Common myeloid progenitor, CD34-positive (primary cell): ENCODE measurements at regions not wholly inside any gene's neighbourhood (a gene's known extent, or its start where the extent isn't known, plus 50 kb on each side); places are given as distances from the start of the nearest gene placed in this dataset.

Experiments used
- CTCF ChIA-PET: fragments of 350-600 bp; sonication (Branson Sonifier 250); formaldehyde crosslinking; loops from one replicate; lab custom pipeline; 2021; ENCODE audit warnings: antibody characterized with exemption; lab: Charles Lee
- POLR2A ChIA-PET: fragments of 350-600 bp; sonication (Branson Sonifier 250); formaldehyde crosslinking; loops from one replicate; lab custom pipeline; 2021; ENCODE audit warnings: antibody characterized with exemption; lab: Charles Lee
- DNase-seq, 3 donors: peaks; one replicate each; pipeline versions ENCODE4 v3.0.0 to v3.0.0-alpha.2; 2013
- H3K27ac ChIP-seq, 2 experiments: 1 replicate in 1 of 2; 2 replicates in 1 of 2; pipeline ENCODE4 v1.7.0; 2013; ENCODE audit warnings: inconsistent platforms in 2 of 2, low read length in 2 of 2, mild to moderate bottlenecking in 2 of 2, low read depth in 1 of 2, moderate library complexity in 1 of 2; ENCODE audit not compliant: severe bottlenecking in 2 of 2, insufficient read depth in 1 of 2, poor library complexity in 1 of 2
- H3K27me3 ChIP-seq, 5 experiments: replicated peaks in 2 of 5; 1 replicate in 3 of 5; 2 replicates in 2 of 5; pipeline versions ENCODE4 v1.6.1 to v1.7.0; 2013; ENCODE audit warnings: low read length in 4 of 5, mild to moderate bottlenecking in 2 of 5, moderate library complexity in 2 of 5, inconsistent platforms in 1 of 5; ENCODE audit not compliant: insufficient read depth in 5 of 5, control insufficient read depth in 4 of 5
- H3K36me3 ChIP-seq, 4 experiments: 1 replicate in 2 of 4; 2 replicates in 2 of 4; pipeline versions ENCODE4 v1.6.1 to v1.7.0; 2013; ENCODE audit warnings: low read length in 3 of 4, control low read depth in 1 of 4, mild to moderate bottlenecking in 1 of 4; ENCODE audit not compliant: control insufficient read depth in 4 of 4, insufficient read depth in 4 of 4
- H3K4me1 ChIP-seq, 4 experiments: 1 replicate in 3 of 4; 2 replicates in 1 of 4; pipeline versions ENCODE4 v1.6.1 to v1.7.1; 2013; ENCODE audit warnings: low read length in 3 of 4, mild to moderate bottlenecking in 3 of 4, control low read depth in 1 of 4, inconsistent platforms in 1 of 4, moderate library complexity in 1 of 4; ENCODE audit not compliant: control insufficient read depth in 4 of 4, insufficient read depth in 4 of 4; ENCODE audit errors: control extremely low read depth in 1 of 4
- H3K4me3 ChIP-seq, 7 experiments: 1 replicate in 4 of 7; 2 replicates in 3 of 7; pipeline versions ENCODE4 v1.5.1 to v1.7.0; 2013; ENCODE audit warnings: mild to moderate bottlenecking in 7 of 7, low read length in 6 of 7, moderate library complexity in 6 of 7, inconsistent platforms in 2 of 7, low read depth in 2 of 7, control low read depth in 1 of 7; ENCODE audit not compliant: insufficient read depth in 4 of 7, control insufficient read depth in 1 of 7; ENCODE audit errors: extremely low read depth in 1 of 7
- H3K9me3 ChIP-seq, 5 experiments: 1 replicate in 4 of 5; 2 replicates in 1 of 5; pipeline versions ENCODE4 v1.6.1 to v1.7.1; 2013; ENCODE audit warnings: low read length in 4 of 5, mild to moderate bottlenecking in 2 of 5, inconsistent platforms in 1 of 5, low read depth in 1 of 5, moderate library complexity in 1 of 5; ENCODE audit not compliant: control insufficient read depth in 4 of 5, insufficient read depth in 2 of 5; ENCODE audit errors: control extremely low read depth in 1 of 5
- WGBS: methylation state at CpG from one replicate; pipeline ENCODE4 v1.1.5; 2013; ENCODE audit not compliant: insufficient coverage; 5-methylcytosine and 5-hydroxymethylcytosine counted together

DNA sequence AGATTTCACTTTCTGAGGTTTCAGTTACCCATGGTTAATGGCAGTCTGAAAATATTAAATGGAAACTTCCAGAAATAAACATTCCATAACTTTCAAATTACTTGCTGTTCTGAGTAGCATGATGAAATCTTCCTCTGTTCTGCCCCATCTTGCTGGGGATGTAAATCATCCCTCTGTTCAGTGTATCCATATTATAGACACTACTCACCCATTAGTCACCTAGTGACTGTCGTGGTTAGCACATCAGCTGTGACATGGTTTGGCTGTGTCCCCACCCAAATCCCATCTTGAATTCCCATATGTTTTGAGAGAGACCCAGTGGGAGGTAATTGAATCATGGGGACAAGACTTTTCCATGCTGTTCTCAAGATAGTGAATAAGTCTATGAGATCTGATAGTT lies 125.5 kb upstream of the GIMD1 start:
- Histone ChIP-seq H3K27ac (no peak overlapping the region), H3K4me3 (no peak overlapping the region), H3K4me1 (no peaks in the 10 kb centered on the region), H3K9me3 (no peaks in the 10 kb centered on the region), H3K36me3 (no peaks in the 10 kb centered on the region), H3K27me3 (peaks cover 0 to 2% (median 0%) of the 10 kb centered on the region in 5 experiments)
- CTCF ChIA-PET: no interaction called here
- DNase-seq: no peak
- POLR2A ChIA-PET: no interaction called here
- 100% methylated on average over 1 of the region's 1 CpG for WGBS

DNA sequence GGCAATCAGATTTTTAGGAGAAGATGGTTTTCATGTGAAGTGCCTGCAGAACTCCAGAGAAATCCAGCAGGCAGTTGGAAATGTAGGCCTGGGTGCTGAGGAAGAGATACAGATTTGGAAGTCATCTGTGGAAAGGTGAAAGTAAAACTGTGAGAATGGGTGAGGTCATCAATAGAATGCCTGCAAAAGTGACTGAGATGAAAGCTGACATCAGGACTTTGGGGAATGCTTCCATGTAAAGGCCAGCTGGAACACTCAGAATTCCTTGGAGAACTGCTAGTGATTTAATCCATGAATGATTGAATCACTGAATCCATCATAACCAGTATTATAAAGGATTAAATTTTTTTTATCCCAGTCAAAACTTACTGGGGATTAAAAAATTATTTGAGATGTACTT lies 124.5 kb upstream of the GIMD1 start:
- no peak overlapping the region for H3K27ac ChIP-seq
- POLR2A ChIA-PET: no interaction called here
- CTCF ChIA-PET: no interaction called here
- no peaks in the 10 kb centered on the region for H3K4me1 ChIP-seq
- no peaks in the 10 kb centered on the region for H3K36me3 ChIP-seq
- H3K9me3 ChIP-seq: no peaks in the 10 kb centered on the region
- DNase-seq: no peak
- H3K27me3 ChIP-seq: peaks cover 0 to 2% (median 0%) of the 10 kb centered on the region in 5 experiments
- no peak overlapping the region for H3K4me3 ChIP-seq

DNA sequence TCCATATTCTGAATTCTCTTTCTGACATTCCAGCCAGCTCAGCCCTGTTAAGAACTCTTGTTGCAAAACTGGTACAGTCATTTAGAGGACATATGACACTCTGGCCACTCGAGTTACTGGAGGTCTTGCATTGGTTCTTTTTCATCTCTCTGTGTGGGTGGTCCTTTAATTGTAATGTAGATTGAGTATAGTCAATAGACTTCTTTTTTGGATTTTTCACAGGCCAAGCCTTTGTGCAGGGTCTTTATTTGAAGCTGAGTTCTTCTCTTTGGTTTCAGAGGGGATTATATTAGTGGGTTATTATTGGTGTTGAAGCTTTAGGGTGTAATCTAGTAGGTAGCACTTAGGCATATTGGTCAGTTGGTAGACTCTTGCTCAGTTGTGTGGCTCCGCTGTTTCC lies 118.0 kb upstream of the GIMD1 start:
- Histone ChIP-seq H3K4me3 (no peak overlapping the region), H3K9me3 (no peaks in the 10 kb centered on the region), H3K27ac (no peak overlapping the region), H3K36me3 (no peaks in the 10 kb centered on the region), H3K27me3 (no peaks in the 10 kb centered on the region), H3K4me1 (no peaks in the 10 kb centered on the region)
- no CpG with 5 or more reads among the region's 2 CpGs for WGBS
- CTCF ChIA-PET: no interaction called here
- POLR2A ChIA-PET: no interaction called here
- no peak for DNase-seq

GRCh38 chr4:106481801-106482200 lies 113.2 kb upstream of the GIMD1 start:
- Histone ChIP-seq H3K9me3 (no peaks in the 10 kb centered on the region), H3K4me3 (no peak overlapping the region), H3K27ac (no peak overlapping the region), H3K4me1 (no peaks in the 10 kb centered on the region), H3K27me3 (no peaks in the 10 kb centered on the region), H3K36me3 (no peaks in the 10 kb centered on the region)
- DNase-seq: no peak
- POLR2A ChIA-PET: no interaction called here
- CTCF ChIA-PET: no interaction called here
- WGBS: 100% methylated on average over 3 of the region's 3 CpGs

DNA sequence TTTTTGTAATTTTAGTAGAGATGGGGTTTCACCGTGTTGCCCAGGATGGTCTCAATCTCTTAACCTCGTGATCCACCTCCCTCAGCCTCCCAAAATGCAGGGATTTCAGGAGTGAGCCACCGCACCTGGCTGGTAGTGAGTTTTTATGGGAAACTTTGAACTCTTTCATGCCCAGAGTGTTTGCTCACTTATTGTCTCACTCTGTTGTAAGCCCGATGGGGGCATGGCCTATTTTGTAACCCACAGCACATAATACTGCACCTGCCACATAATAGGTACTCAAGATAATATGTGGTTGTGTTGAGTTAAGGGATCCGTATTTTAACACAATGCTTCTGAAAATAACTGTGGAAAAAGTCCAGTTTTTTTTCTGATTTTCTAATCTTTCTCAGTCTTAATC lies 109.6 kb upstream of the GIMD1 start:
- Histone ChIP-seq H3K36me3 (no peaks in the 10 kb centered on the region), H3K9me3 (no peaks in the 10 kb centered on the region), H3K4me1 (no peaks in the 10 kb centered on the region), H3K4me3 (no peak overlapping the region), H3K27ac (no peak overlapping the region), H3K27me3 (no peaks in the 10 kb centered on the region)
- CTCF ChIA-PET: no interaction called here
- POLR2A ChIA-PET: no interaction called here
- DNase-seq: no peak
- 100% methylated on average over 3 of the region's 5 CpGs for WGBS

GRCh38 chr4:106476741-106477140 lies 108.2 kb upstream of the GIMD1 start:
- ChIA-PET CTCF (no interaction called here), POLR2A (no interaction called here)
- H3K27me3 ChIP-seq: no peaks in the 10 kb centered on the region
- H3K9me3 ChIP-seq: no peaks in the 10 kb centered on the region
- 100% methylated on average over 1 of the region's 1 CpG for WGBS
- H3K4me3 ChIP-seq: no peak overlapping the region
- no peaks in the 10 kb centered on the region for H3K4me1 ChIP-seq
- DNase-seq: no peak
- H3K27ac ChIP-seq: no peak overlapping the region
- no peaks in the 10 kb centered on the region for H3K36me3 ChIP-seq

DNA sequence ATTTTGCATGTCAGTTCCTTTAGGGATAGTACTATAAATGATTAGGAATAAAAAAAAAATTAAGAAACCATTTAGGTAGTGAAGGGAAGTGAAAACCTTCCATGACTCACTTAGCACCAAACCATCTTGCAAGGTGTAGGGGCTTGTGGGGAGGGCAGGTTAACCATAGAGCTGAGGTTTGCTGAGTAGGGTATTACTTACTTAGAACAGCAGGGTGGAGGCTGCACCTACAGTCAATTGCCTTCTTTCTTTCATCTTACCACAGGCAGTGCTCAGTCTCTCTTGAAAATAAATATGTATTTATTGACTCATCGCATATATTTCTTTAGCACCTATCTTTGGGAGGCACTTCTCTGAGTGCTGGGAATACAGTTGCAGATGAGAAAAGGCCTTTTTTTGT lies 104.9 kb upstream of the GIMD1 start:
- no peak overlapping the region for H3K27ac ChIP-seq
- no peaks in the 10 kb centered on the region for H3K9me3 ChIP-seq
- no peaks in the 10 kb centered on the region for H3K4me1 ChIP-seq
- POLR2A ChIA-PET: no interaction called here
- CTCF ChIA-PET: no interaction called here
- no peak for DNase-seq
- no peaks in the 10 kb centered on the region for H3K27me3 ChIP-seq
- no peaks in the 10 kb centered on the region for H3K36me3 ChIP-seq
- no peak overlapping the region for H3K4me3 ChIP-seq
- no CpG with 5 or more reads among the region's 1 CpG for WGBS
